ENCODE measurements at regions not wholly inside any gene's neighbourhood (a gene's known extent, or its start where the extent isn't known, plus 50 kb on each side); places are given as distances from the start of the nearest gene placed in this dataset.
"Not testable (repeated sequence)": the region's sequence is repeated elsewhere in the genome, so short reads cannot be mapped to it uniquely, and the experiment has no call there.

- Histone ChIP-seq H3K27ac (ENCODE audit: low read depth, low read length) (no peak overlapping the region), H3K36me3 (ENCODE audit: insufficient read depth, low read length) (no peaks in the 10 kb centered on the region), H3K79me2 (ENCODE audit: control insufficient read depth, insufficient read depth, low read length, unreplicated experiment) (no peaks in the 10 kb centered on the region), H3K27me3 (ENCODE audit: insufficient read depth, low read length) (peaks cover 8% of the 10 kb centered on the region), H2AFZ (ENCODE audit: low read length, unreplicated experiment) (no peak overlapping the region), H3K4me3 (ENCODE audit: low read depth, low read length) (no peak overlapping the region), H3K4me1 (ENCODE audit: control insufficient read depth, insufficient read depth, low read length, unreplicated experiment) (no peaks in the 10 kb centered on the region)
These were observed 220.9 kb downstream of the FOXG1 start for GRCh38 chr14:28987516-28987915.

GRCh38 chr14:28997196-28997595 is 230.6 kb downstream of the FOXG1 start:
- H3K27me3 ChIP-seq (ENCODE audit: insufficient read depth, low read length); H3K4me1 ChIP-seq (ENCODE audit: control insufficient read depth, insufficient read depth, low read length, unreplicated experiment); H3K4me3 ChIP-seq (ENCODE audit: low read depth, low read length); H2AFZ ChIP-seq (ENCODE audit: low read length, unreplicated experiment); H3K36me3 ChIP-seq (ENCODE audit: insufficient read depth, low read length); H3K79me2 ChIP-seq (ENCODE audit: control insufficient read depth, insufficient read depth, low read length, unreplicated experiment); H3K27ac ChIP-seq (ENCODE audit: low read depth, low read length): not testable (repeated sequence)

- no peaks in the 10 kb centered on the region for H3K36me3 ChIP-seq (ENCODE audit: insufficient read depth, low read length)
- no peak overlapping the region for H3K4me3 ChIP-seq (ENCODE audit: low read depth, low read length)
- H3K27me3 ChIP-seq (ENCODE audit: insufficient read depth, low read length): no peaks in the 10 kb centered on the region
- H3K27ac ChIP-seq (ENCODE audit: low read depth, low read length): no peak overlapping the region
- peaks cover 4% of the 10 kb centered on the region for H3K4me1 ChIP-seq (ENCODE audit: control insufficient read depth, insufficient read depth, low read length, unreplicated experiment)
- no peaks in the 10 kb centered on the region for H3K79me2 ChIP-seq (ENCODE audit: control insufficient read depth, insufficient read depth, low read length, unreplicated experiment)
- H2AFZ ChIP-seq (ENCODE audit: low read length, unreplicated experiment): no peak overlapping the region
These were observed 233.1 kb downstream of the FOXG1 start for GRCh38 chr14:28999656-29000055.

GRCh38 chr14:29005647-29006046 is 239.1 kb downstream of the FOXG1 start:
- Histone ChIP-seq H3K4me3 (ENCODE audit: low read depth, low read length) (no peak overlapping the region), H2AFZ (ENCODE audit: low read length, unreplicated experiment) (no peak overlapping the region), H3K36me3 (ENCODE audit: insufficient read depth, low read length) (no peaks in the 10 kb centered on the region), H3K4me1 (ENCODE audit: control insufficient read depth, insufficient read depth, low read length, unreplicated experiment) (peaks cover 4% of the 10 kb centered on the region), H3K27me3 (ENCODE audit: insufficient read depth, low read length) (no peaks in the 10 kb centered on the region), H3K79me2 (ENCODE audit: control insufficient read depth, insufficient read depth, low read length, unreplicated experiment) (no peaks in the 10 kb centered on the region), H3K27ac (ENCODE audit: low read depth, low read length) (no peak overlapping the region)

GRCh38 chr14:29007990-29008389 is 241.4 kb downstream of the FOXG1 start:
- H3K27ac ChIP-seq (ENCODE audit: low read depth, low read length): no peak overlapping the region
- no peak overlapping the region for H3K4me3 ChIP-seq (ENCODE audit: low read depth, low read length)
- no peak overlapping the region for H2AFZ ChIP-seq (ENCODE audit: low read length, unreplicated experiment)
- H3K36me3 ChIP-seq (ENCODE audit: insufficient read depth, low read length): no peaks in the 10 kb centered on the region
- no peaks in the 10 kb centered on the region for H3K79me2 ChIP-seq (ENCODE audit: control insufficient read depth, insufficient read depth, low read length, unreplicated experiment)
- H3K27me3 ChIP-seq (ENCODE audit: insufficient read depth, low read length): no peaks in the 10 kb centered on the region
- no peaks in the 10 kb centered on the region for H3K4me1 ChIP-seq (ENCODE audit: control insufficient read depth, insufficient read depth, low read length, unreplicated experiment)

- Histone ChIP-seq H3K27me3 (ENCODE audit: insufficient read depth, low read length) (no peaks in the 10 kb centered on the region), H3K4me3 (ENCODE audit: low read depth, low read length) (no peak overlapping the region), H3K79me2 (ENCODE audit: control insufficient read depth, insufficient read depth, low read length, unreplicated experiment) (no peaks in the 10 kb centered on the region), H2AFZ (ENCODE audit: low read length, unreplicated experiment) (no peak overlapping the region), H3K27ac (ENCODE audit: low read depth, low read length) (no peak overlapping the region), H3K4me1 (ENCODE audit: control insufficient read depth, insufficient read depth, low read length, unreplicated experiment) (no peaks in the 10 kb centered on the region), H3K36me3 (ENCODE audit: insufficient read depth, low read length) (no peaks in the 10 kb centered on the region)
These were observed 249.7 kb downstream of the FOXG1 start for GRCh38 chr14:29016050-29016900.

- H3K4me1 ChIP-seq (ENCODE audit: control insufficient read depth, insufficient read depth, low read length, unreplicated experiment); H3K27me3 ChIP-seq (ENCODE audit: insufficient read depth, low read length); H3K36me3 ChIP-seq (ENCODE audit: insufficient read depth, low read length); H2AFZ ChIP-seq (ENCODE audit: low read length, unreplicated experiment); H3K79me2 ChIP-seq (ENCODE audit: control insufficient read depth, insufficient read depth, low read length, unreplicated experiment); H3K27ac ChIP-seq (ENCODE audit: low read depth, low read length); H3K4me3 ChIP-seq (ENCODE audit: low read depth, low read length): not testable (repeated sequence)
These were observed 256.9 kb downstream of the FOXG1 start for GRCh38 chr14:29023505-29023904.

GRCh38 chr14:29027441-29027840 is 260.9 kb downstream of the FOXG1 start:
- H3K27ac ChIP-seq (ENCODE audit: low read depth, low read length); H3K36me3 ChIP-seq (ENCODE audit: insufficient read depth, low read length); H3K79me2 ChIP-seq (ENCODE audit: control insufficient read depth, insufficient read depth, low read length, unreplicated experiment); H3K4me1 ChIP-seq (ENCODE audit: control insufficient read depth, insufficient read depth, low read length, unreplicated experiment); H2AFZ ChIP-seq (ENCODE audit: low read length, unreplicated experiment); H3K27me3 ChIP-seq (ENCODE audit: insufficient read depth, low read length); H3K4me3 ChIP-seq (ENCODE audit: low read depth, low read length): not testable (repeated sequence)

- H3K4me3 ChIP-seq (ENCODE audit: low read depth, low read length); H3K27ac ChIP-seq (ENCODE audit: low read depth, low read length); H3K79me2 ChIP-seq (ENCODE audit: control insufficient read depth, insufficient read depth, low read length, unreplicated experiment); H2AFZ ChIP-seq (ENCODE audit: low read length, unreplicated experiment); H3K36me3 ChIP-seq (ENCODE audit: insufficient read depth, low read length); H3K4me1 ChIP-seq (ENCODE audit: control insufficient read depth, insufficient read depth, low read length, unreplicated experiment); H3K27me3 ChIP-seq (ENCODE audit: insufficient read depth, low read length): not testable (repeated sequence)
These were observed 261.5 kb downstream of the FOXG1 start for GRCh38 chr14:29027941-29028705.

GRCh38 chr14:29028973-29029582 is 262.5 kb downstream of the FOXG1 start:
- Histone ChIP-seq H3K36me3 (ENCODE audit: insufficient read depth, low read length) (no peaks in the 10 kb centered on the region), H3K27me3 (ENCODE audit: insufficient read depth, low read length) (no peaks in the 10 kb centered on the region), H3K27ac (ENCODE audit: low read depth, low read length) (no peak overlapping the region), H3K4me1 (ENCODE audit: control insufficient read depth, insufficient read depth, low read length, unreplicated experiment) (peaks cover 3% of the 10 kb centered on the region), H3K79me2 (ENCODE audit: control insufficient read depth, insufficient read depth, low read length, unreplicated experiment) (no peaks in the 10 kb centered on the region), H2AFZ (ENCODE audit: low read length, unreplicated experiment) (no peak overlapping the region), H3K4me3 (ENCODE audit: low read depth, low read length) (no peak overlapping the region)

Measured in ACC112 (cell line).